ENCODE measurements at regions not wholly inside any gene's neighbourhood (a gene's known extent, or its start where the extent isn't known, plus 50 kb on each side); places are given as distances from the start of the nearest gene placed in this dataset.

GRCh38 chr4:171622729-171623128, 190.5 kb upstream of the GALNTL6 start:
- no peak overlapping the region for H3K4me2 ChIP-seq (ENCODE audit: insufficient read depth in 1 of 2, low read depth in 2 of 2, low read length in 2 of 2)
- no peaks in the 10 kb centered on the region for H3K79me1 ChIP-seq (ENCODE audit: low read depth, low read length)
- no peak overlapping the region for H2BK5ac ChIP-seq (ENCODE audit: low read depth, low read length)
- no peak overlapping the region for H3K14ac ChIP-seq (ENCODE audit: insufficient read length)
- CTCF ChIA-PET (ENCODE audit: partially characterized antibody) = no interaction called here
- H4K91ac ChIP-seq (replicated peaks; ENCODE audit: insufficient read length, low read length) = no peak overlapping the region
- H3K4ac ChIP-seq (replicated peaks; ENCODE audit: insufficient read length, low read depth, low read length) = no peak overlapping the region
- FAIRE-seq = no peak
- H2BK20ac ChIP-seq (ENCODE audit: low read length) = no peak overlapping the region
- POLR2A ChIA-PET (ENCODE audit: partially characterized antibody) = no interaction called here
- H2BK120ac ChIP-seq (replicated peaks; ENCODE audit: low read depth, low read length) = no peak overlapping the region
- no peaks in the 10 kb centered on the region for H3K23me2 ChIP-seq (ENCODE audit: low read depth, low read length)
- H2BK12ac ChIP-seq (ENCODE audit: low read depth, low read length) = no peak overlapping the region
- H3K56ac ChIP-seq (replicated peaks; ENCODE audit: insufficient read length, low read depth, low read length) = no peak overlapping the region
- no peaks in the 10 kb centered on the region for H3K4me1 ChIP-seq (replicated peaks in 1 of 4; ENCODE audit: control insufficient read depth in 3 of 4, insufficient read depth in 4 of 4, low read length in 3 of 4)
- H4K20me1 ChIP-seq (replicated peaks in 1 of 2; ENCODE audit: control insufficient read depth in 1 of 2, insufficient read depth in 2 of 2, low read length in 2 of 2) = no peaks in the 10 kb centered on the region
- no peak overlapping the region for H3K4me3 ChIP-seq (ENCODE audit: extremely low read depth in 1 of 4, insufficient read depth in 2 of 4, low read depth in 3 of 4, low read length in 4 of 4)
- H3K27me3 ChIP-seq (replicated peaks in 1 of 4; ENCODE audit: control insufficient read depth in 3 of 4, extremely low read depth in 1 of 4, insufficient read depth in 3 of 4, low read length in 3 of 4) = no peaks in the 10 kb centered on the region
- no peak overlapping the region for H4K5ac ChIP-seq (ENCODE audit: insufficient read length, low read depth, low read length)
- 100% methylated on average over 3 of the region's 3 CpGs; no CpG with 5 or more reads in 1 of the 2 experiments for WGBS, 2 experiments (ENCODE audit: extremely low coverage in 1 of 2, insufficient coverage in 1 of 2, insufficient read length in 1 of 2, insufficient replicate concordance in 2 of 2, low coverage in 1 of 2, low lambda C conversion rate in 2 of 2, missing lambda C conversion rate in 1 of 2)
- H3K9me3 ChIP-seq (ENCODE audit: insufficient read depth in 2 of 2, low read depth in 1 of 2, low read length in 1 of 2) = no peaks in the 10 kb centered on the region
- H3K9ac ChIP-seq (replicated peaks in 1 of 4; ENCODE audit: extremely low read depth in 1 of 4, low read depth in 3 of 4, low read length in 3 of 4) = no peak overlapping the region
- no peak overlapping the region for H2BK15ac ChIP-seq (ENCODE audit: low read length)
- no peak overlapping the region for H3K23ac ChIP-seq (ENCODE audit: insufficient read length)
- no peak overlapping the region for H2AK5ac ChIP-seq (ENCODE audit: low read depth, low read length)
- no peak overlapping the region for H3K18ac ChIP-seq (ENCODE audit: extremely low read depth, low read length)
- no peak overlapping the region for H3K27ac ChIP-seq (ENCODE audit: low read depth, low read length)
- H3K79me2 ChIP-seq (ENCODE audit: control insufficient read depth in 1 of 2, insufficient read depth in 2 of 2, low read length in 2 of 2) = no peaks in the 10 kb centered on the region
- no peaks in the 10 kb centered on the region for H3K36me3 ChIP-seq (ENCODE audit: control insufficient read depth in 2 of 4, insufficient read depth in 4 of 4, low read length in 3 of 4)
- no peak overlapping the region for H4K8ac ChIP-seq (ENCODE audit: extremely low read depth, insufficient read depth, low read length)
- DNase-seq (ENCODE audit: low read depth in 1 of 2, low spot score in 2 of 2) = no peak
- no peak overlapping the region for H2AFZ ChIP-seq (ENCODE audit: low read length)
- TF ChIP-seq YY1 (IDR thresholded peaks at IDR 0.05; ENCODE audit: low read depth, low read length) = no peak
- no peak for TF ChIP-seq CTCF (IDR thresholded peaks at IDR 0.05; ENCODE audit: control extremely low read depth in 1 of 3, insufficient read depth in 1 of 3, low read depth in 1 of 3, low read length in 3 of 3)
- TF ChIP-seq SIRT6 (IDR thresholded peaks at IDR 0.05; ENCODE audit: low read length) = no peak
- TF ChIP-seq SP2 (IDR thresholded peaks at IDR 0.05; ENCODE audit: low read length) = no peak
- no peak for TF ChIP-seq TAF1 (IDR thresholded peaks at IDR 0.05; ENCODE audit: low read depth, low read length)
- no peak for TF ChIP-seq MAX (IDR thresholded peaks at IDR 0.05)
- TF ChIP-seq HDAC6 (IDR thresholded peaks at IDR 0.05; ENCODE audit: low read depth, low read length) = no peak
- no peak for TF ChIP-seq KDM4A (IDR thresholded peaks at IDR 0.05; ENCODE audit: low read depth, low read length, severe bottlenecking)
- no peak for TF ChIP-seq TAF7 (optimal IDR thresholded peaks at IDR 0.05; ENCODE audit: borderline replicate concordance, low read depth, low read length)
- no peak for TF ChIP-seq TEAD4 (IDR thresholded peaks at IDR 0.05; ENCODE audit: low read depth, low read length)
- no peak for TF ChIP-seq BACH1 (IDR thresholded peaks at IDR 0.05; ENCODE audit: low read length)
- TF ChIP-seq EGR1 (IDR thresholded peaks at IDR 0.05; ENCODE audit: borderline replicate concordance, low read depth, low read length) = no peak
- no peak for TF ChIP-seq USF2 (IDR thresholded peaks at IDR 0.05; ENCODE audit: low read length)
